CD4-positive, alpha-beta T cell treated with Interleukin-4 for 4 hours (primary cell): ENCODE measurements at regions not wholly inside any gene's neighbourhood (a gene's known extent, or its start where the extent isn't known, plus 50 kb on each side); places are given as distances from the start of the nearest gene placed in this dataset.
"Not testable (repeated sequence)": the region's sequence is repeated elsewhere in the genome, so short reads cannot be mapped to it uniquely, and the experiment has no call there.

Experiments
- DNase-seq: peaks from one replicate; pipeline ENCODE4 v3.0.0-alpha.2; 2020

DNA sequence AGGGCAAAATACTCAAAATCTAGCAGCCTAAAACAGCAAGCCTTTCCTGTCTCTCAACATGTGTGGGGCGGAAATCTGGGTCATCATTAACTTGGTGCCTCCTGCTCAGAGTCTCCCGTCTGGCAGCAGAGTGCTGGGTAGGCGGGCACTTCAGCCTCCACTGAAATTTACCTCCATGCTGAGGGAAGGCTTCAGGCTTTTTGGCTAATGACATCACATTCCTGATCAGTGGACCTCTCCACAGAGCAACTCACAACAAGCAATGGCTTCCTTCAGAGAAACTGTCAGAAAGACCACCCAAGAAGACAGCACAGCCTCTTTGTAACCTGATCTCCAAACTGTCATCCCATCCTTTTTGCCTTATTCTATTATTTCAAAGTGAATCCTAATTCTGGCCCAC is 1109.0 kb downstream of the UQCRFS1 start:
- DNase-seq: no peak

DNA sequence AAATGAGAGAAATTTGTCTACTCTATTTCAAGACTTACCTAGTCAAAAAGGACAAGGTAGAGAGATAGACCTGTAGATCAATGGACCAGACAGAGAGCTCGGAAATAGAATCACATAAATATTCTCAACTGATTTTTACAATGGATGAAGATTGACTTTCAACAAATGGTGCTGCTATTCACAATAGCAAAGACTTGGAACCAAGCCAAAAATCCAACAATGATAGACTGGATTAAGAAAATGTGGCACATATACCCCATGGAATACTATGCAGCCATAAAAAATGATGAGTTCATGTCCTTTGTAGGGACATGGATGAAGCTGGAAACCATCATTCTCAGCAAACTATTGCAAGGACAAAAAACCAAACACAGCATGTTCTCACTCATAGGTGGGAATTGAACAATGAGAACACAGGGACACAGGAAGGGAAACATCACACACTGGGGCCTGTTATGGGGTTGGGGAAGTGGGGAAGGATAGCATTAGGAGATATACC is 1128.2 kb downstream of the UQCRFS1 start:
- DNase-seq: not testable (repeated sequence)

DNA sequence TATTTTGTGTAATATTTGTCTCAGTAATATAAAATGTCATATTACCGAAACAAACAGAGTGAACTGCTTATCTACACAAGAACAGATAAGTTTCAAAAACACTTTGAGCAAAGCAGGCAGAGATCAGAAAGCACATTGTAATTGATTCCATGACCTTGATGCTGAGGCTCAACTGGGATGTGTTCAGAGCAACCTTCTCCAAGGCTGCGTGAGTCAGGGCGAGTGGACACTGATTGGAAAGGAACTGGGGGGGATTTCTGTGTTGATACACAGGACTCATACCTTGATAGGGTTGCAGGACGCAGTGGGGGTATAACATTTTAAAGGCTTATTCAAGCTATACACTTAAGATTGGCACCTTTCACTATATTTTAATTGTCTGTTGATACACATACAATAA is 1136.3 kb downstream of the UQCRFS1 start:
- no peak for DNase-seq

DNA sequence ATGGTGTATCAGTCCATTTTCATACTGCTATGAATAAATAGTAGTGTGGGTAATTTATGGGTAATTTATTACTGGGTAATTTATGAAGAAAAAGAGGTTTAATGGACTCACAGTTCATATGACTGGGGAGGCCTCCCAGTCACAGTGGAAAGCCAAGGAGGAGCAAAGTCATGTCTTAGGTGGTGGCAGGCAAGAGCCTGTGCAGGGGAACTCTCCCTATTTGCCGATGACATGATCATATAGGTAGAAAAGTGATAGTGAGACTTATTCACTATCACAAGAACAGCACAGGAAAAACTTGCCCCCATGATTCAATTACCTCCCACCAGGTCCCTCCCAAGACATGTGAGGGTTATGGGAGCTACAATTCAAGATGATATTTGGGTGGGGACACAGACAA is 1137.7 kb downstream of the UQCRFS1 start:
- no peak for DNase-seq

DNA sequence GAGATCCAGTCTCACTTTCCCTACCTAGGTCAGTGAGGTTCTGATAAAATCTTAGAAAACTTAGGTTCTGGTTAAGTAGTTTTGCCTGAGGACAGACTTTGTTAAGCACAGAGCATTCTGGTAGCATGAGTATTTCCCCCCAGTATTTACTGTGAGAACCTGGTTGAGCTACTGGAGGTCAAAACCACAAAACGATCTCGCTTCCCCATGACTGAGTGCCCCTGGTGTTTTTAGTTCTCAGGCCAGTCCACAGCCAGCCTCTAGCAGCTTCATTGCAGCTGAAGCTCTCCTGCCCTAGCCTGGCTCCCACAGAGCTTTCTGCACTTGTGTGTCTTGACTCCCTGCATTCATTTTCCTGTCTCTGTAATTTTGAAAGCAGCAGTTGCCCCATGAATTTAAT is 1138.2 kb downstream of the UQCRFS1 start:
- DNase-seq: no peak

DNA sequence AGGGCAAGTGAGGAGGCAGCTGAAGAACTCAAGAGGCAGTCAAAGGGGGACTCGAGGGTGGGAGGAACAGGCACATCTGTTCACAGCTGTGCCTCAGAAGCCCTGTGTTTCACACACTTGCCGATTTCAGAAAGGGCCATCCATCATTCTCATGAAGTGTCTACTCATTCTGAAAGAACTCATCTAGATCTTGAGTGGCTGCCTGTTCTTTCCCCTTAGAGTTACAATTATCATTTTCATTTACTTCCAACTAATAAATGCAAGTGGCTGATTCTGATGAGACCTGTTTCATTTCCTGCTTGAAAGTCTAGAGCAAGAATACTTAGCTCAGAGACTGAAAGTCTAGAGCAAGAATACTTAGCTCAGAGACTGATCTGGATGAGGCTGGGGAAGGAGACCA is 1145.1 kb downstream of the UQCRFS1 start:
- DNase-seq: no peak

DNA sequence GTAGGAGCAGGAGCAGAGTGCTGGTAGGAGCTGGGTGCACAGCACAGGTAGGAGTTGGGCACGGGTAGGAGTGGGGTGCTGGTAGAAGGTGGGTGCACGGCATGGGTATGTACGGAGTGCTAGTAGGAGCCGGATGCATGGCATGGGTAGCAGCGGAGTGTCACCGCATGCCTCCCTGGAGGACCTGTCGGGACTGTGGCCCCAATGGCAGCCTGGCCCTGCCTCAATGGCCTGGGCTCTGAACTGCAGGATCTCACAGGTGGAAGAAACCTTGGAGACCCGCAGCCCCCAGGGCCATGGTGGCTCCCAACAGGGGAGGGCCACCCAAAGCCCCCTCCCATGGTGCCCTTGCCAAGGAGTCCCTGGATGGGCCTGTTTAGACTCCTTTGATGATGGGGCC is 1146.0 kb downstream of the UQCRFS1 start:
- DNase-seq: no peak

DNA sequence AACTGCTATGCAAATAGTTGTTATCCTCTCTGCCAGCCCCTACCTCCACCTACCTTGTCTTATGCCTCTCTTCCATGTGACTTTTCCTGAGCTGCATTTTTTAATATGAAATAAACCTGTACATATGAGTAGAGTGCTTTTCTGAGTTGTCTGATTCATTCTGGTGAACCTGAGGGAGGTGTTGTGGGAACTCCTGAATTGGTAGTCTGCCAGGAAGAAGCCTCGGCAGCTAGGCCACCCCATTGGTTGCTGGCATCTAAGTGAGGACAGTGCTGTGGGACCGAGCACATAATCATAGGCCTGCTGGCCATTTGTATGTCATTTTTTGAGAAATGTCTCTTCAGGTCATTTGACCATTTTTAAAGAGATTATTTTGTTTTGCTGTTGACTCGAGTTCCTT is 1146.8 kb downstream of the UQCRFS1 start:
- DNase-seq: no peak

DNA sequence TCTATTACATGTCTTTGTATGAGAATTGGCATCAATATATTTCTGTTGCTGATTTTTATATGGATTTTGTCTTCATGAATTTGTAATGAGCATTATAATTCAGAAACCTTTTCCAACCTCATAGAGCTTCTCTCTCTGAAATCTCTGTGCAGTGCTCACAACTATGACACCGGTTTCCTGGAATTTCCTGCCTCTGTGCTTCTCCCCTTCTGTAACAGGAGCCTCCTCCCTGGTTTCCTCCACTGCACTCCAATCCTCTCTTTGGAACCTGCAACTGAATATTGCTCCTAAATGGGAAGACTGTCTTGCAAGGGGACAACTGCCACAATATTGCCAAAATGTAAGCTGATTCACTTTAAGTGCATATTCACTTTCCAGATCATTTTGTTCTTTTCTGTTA is 1147.9 kb downstream of the UQCRFS1 start:
- no peak for DNase-seq

DNA sequence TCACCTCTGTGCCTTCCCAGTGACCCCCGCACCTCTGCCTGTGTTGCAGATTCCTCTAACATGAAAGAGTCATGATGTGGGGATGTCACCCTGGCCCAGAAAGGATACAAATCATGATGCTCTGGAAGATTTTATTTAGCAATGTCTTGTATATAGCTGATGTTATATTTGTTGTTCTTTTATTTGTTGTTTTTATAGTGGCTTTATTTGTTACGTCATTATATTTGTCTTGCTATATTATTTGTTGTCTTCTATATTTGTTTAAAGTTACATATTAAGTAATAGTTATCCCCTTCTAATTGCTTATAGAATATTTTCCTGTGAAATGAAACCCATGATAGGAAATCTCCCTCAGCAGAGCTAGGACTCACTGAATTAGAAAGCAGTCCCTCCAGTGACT is 1149.2 kb downstream of the UQCRFS1 start:
- DNase-seq: no peak

DNA sequence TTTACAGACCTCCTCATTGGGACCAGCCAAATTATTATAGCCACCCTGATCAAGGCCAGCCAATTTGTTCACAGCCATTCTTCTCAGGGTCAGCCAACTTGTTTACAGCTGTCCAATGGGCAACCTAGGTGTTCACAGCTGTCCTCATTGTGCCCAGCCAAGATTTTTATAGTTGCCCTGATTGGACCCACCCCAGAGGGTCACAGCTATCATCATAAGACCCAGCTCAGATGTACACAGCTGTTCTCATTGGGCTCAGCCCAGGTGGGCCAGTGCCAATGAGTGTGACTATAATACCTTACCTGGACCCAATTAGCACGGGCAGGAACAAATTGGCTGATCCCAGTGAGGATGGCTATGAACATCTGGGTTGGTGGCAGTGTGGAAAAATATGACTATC is 1151.8 kb downstream of the UQCRFS1 start:
- DNase-seq: no peak

DNA sequence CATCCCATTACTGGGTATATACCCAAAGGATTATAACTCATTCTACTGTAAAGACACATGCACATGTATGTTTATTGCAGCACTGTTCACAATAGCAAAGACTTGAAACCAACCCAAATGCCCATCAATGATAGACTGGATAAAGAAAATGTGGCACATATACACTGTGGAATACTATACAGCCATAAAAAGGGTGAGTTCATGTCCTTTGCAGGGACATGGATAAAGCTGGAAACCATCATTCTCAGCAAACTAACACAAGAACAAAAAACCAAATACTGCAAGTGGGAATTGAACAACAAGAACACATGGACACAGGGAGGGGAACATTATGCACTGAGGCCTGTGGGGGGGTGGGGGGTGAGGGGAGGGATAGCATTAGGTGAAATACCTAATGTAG is 1155.9 kb downstream of the UQCRFS1 start:
- not testable (repeated sequence) for DNase-seq

DNA sequence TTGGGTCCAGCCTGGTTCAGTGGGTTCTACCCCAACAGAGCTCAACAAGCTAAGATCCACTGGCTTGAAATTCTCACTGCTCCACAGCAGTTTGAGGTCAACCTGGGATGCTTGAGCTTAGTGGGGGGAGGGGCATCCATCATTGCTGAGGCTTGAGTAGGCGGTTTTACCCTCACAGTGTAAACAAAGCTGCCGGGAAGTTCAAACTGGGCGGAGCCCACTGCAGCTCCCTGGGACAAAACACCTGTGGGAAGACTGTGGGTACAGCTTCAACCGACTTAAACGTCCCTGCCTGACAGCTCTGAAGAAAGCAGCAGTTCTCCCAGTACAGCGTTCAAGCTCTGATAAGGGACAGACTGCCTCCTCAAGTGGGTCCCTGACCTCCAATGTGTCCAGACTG is 1161.9 kb downstream of the UQCRFS1 start:
- DNase-seq: no peak

DNA sequence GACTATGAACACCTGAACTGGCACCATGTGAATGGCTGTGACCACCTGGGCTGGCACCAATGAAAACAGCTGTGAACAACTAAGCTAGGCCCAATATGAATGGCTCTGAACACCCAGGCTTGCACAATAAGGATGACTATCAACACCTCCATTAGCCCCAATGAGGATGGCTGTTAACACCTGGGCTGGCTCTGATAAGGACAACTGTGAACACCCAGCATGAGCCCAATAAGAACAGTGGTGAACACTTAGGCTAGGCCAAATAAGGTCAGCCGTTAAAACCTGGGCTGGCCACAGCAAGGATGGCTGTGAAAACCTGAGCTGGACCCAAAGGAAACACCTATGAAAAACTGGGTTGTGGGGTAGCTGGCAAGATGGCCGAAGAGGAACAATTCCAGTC is 1163.1 kb downstream of the UQCRFS1 start:
- no peak for DNase-seq

DNA sequence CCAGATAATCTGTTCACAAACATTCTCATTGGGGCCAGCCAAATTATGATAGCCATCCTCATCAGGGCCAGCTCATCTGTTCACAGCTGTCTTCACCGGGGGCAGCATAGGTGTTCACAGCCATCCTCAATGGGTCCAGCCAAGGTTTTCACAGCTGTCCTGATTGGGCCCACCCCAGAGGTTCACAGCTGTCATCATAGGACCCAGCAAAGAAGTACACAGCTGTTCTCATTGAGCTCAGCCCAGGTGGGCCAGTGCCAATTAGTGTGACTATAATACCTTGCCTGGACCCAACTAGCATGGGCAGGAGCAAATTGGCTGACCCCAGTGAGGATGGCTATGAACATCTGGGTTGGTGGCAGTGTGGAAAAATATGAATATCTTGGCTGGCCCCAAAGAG is 1166.0 kb downstream of the UQCRFS1 start:
- DNase-seq: no peak

DNA sequence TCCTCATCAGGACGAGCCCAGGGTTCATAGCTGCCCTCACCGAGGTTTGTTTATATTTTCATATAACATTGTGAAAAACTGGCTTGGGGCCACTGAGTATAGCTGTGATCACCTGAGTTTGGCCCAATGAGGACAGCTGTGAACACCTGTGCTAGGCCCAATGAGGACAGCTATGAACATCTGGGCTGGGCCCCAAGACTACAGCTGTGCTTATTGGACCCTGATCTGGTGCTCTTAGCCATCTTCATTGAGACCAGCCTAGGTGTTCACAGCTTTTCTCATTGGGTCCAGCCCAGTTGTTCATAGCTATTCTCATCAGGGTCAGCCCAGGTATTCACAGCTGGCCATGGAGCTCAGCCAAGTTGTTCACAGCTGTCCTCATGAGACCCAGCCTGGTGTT is 1167.3 kb downstream of the UQCRFS1 start:
- no peak for DNase-seq

DNA sequence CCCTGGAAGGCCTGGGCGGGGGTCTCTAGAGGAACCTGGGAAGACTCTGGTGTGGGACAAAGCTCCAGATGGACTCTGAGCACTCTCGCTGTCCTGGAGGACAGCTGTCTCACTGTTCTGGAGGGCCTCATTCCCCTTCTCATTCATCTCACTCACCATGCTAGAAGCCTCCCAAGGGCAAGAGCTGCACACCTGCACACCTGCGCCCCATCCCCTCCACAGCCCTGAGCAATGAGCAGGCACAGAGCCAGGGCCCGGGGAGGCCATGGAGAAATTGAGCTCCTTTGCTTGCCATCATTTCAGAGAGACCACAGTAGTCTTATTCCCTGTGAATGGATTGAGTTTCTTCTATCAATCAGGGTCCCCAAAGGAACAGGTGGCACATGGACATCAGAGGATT is 1168.5 kb downstream of the UQCRFS1 start:
- no peak for DNase-seq

DNA sequence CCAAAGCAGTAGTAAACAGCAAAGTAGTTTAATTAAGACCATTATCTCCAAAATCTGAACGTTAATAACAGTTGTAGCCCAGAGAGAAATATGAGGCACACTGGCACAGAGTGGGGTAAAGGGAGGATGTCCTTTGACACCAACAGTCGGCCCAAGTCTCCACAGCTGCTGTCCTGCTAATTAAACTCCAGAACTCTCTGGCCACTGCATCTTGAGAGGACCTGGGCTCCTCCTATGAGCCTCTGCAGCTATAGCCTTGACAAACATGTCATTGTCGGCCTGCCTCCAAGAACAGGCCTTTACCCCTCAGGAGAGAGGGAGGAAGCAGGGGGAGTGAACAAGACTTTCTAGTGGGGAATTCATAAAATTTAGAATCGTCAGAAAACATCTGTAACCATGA is 1170.4 kb downstream of the UQCRFS1 start:
- no peak for DNase-seq

DNA sequence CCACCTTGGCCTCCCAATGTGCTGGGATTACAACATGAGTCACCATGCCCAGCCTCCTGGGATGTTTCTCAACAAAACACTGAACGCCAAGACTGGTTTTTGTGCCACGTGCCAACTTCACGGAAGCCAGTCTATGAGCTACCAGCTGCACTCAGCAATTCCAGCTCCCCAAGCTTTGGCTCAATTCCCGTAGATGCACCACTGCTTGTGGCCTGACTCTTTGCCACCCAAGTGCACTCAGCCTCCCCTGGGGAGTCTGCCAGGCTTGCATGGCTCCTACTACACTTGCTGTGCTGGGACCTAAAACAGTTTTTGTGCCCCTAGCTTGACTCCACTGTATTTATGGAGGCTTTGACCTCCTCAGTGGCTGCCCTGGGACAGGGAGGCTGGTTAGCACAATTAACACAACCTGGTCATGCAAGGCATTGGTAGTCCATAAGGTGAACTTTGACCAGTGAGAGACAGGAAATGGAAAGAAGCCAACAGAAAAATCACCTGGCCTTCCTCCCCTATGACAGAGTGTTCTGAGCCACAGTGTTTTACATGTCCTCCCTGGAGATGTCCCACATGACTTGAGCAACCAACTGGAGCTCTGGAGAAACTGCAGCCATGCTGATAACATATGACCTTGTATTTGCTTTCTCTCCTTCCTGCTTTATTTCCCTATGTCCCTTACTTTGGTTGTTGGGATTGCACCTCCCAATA is 1173.1 kb downstream of the UQCRFS1 start:
- no peak for DNase-seq

DNA sequence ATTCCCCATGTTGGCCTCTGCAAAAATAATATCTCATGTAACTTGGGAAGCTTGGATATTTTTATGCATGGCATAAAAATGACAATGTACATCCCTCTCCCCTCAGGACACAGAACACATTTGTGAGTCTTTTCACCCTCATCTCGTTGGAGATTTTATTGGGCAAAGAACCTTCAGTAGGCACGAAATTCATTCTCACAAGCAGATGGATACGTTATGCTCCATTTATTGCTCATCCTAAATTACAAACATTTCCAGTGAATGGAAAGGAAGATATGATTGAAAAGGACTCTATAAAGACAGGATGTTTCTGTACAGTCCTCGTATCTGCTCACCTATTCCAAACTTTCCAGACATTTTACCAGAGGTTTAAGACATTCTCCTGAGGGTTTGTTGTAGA is 1175.8 kb downstream of the UQCRFS1 start:
- no peak for DNase-seq

DNA sequence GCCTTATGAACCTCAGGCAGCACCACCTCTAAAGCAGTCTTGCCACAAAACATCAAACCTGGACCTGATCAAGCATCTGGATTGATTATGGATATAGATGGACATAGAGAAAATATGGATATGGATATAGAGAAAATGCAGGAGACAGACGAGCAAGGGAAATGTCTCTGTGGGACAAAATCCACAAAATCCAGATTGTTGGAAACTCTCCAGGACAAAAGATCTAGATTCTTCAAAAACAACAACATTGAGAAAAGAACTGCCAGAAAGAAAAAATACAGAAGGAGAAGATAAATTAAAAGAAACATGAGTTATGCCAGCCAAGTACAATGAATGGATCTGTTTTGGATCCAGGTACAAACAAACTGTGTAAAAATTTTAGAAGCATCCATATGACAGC is 1176.5 kb downstream of the UQCRFS1 start:
- no peak for DNase-seq

DNA sequence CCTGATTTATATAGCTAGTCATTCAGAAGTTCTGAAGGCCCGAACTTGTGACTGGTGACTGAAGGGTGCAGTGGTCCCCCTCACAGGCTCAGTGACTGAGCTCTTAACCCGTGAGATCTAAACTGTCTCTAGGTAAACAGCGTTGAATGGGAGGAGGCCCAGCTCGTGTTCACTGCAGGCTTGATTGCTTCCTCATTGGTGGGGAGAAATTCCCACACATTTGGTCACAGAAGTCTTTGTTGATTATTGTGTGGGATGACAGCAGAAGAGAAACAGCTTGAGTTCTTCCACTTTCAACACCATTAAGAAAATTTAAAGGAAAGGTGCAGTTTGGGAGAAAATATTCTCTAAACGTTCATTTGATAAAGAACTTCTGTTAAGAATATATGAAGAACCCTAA is 1178.0 kb downstream of the UQCRFS1 start:
- DNase-seq: no peak

DNA sequence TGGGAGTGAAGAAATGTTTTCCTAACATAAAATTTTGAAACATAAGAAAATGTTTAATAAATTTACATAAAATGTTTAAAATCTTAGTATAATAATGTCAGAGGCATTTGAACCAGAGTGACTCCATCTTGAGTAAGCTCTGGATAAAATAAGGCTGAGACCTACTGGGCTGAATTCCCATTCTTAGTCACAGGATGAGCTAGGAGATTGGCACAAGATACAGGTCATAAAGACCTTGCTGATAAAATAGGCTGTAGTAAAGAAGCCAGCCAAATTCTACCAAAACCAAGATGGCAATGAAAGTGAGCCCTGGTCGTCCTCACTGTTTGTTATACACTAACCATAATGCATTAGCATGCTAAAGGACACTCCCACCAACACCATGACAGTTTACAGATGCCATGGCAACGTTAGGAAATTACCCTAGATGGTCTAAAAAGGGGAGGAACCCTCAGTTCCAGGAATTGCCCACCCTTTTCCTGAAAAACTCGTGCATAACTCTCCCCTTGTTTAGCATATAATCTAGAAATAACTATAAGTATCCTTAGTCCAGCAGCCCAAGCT is 1184.0 kb downstream of the UQCRFS1 start:
- no peak for DNase-seq

DNA sequence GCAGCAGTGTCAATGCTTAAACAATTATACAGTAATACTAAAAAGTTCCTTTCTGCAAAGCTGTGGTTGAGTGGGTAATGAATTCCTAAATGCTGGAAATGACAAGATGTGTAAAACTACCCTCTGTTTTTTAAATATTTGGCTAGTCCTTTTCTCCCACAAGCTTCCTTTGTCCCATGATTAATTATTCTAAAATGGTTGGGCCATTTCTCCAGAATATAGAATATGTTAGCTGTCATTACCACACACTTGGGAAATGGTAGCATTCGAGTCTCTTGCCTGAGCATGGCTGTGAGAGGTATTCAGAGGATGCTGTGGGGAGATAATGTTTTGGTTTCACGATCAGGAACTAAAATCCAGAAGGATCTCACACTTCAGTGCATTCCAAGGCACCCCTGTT is 1185.8 kb downstream of the UQCRFS1 start:
- DNase-seq: no peak

DNA sequence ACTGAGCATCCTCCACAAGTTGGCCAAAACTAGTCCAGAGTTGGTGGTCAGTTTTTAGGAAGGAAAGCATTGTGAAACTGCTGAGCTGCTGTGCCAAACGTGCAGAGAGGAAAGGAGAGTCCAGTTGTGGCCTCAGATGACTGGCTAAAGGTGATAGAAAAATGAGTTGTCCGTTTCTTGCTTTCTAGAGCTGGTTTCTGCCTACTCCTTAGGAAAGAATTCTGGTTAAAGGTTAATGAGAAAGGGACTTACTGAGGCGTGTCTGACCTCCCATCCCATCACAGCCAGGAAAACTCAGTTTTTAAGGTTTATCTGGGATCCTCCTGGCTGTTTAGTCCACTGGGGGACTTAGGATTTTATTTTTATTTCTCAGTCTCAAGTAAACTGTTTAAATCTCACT is 1186.3 kb downstream of the UQCRFS1 start:
- no peak for DNase-seq
